ENCODE measurements at regions not wholly inside any gene's neighbourhood (a gene's known extent, or its start where the extent isn't known, plus 50 kb on each side); places are given as distances from the start of the nearest gene placed in this dataset.

- TF ChIP-seq CTCF (IDR thresholded peaks at IDR 0.05): no peak
- H3K27ac ChIP-seq: no peak overlapping the region
- no peaks in the 10 kb centered on the region for H3K36me3 ChIP-seq
- no peaks in the 10 kb centered on the region for H3K4me1 ChIP-seq (ENCODE audit: control insufficient read depth in 1 of 2, insufficient read depth in 1 of 2, low read depth in 1 of 2, low read length in 1 of 2)
- no peaks in the 10 kb centered on the region for H3K9me3 ChIP-seq
- no peak overlapping the region for H3K4me3 ChIP-seq (ENCODE audit: low read depth in 1 of 2, low read length in 1 of 2)
- no peaks in the 10 kb centered on the region for H3K27me3 ChIP-seq
These were observed 133.8 kb downstream of the VEGFA start for GRCh38 chr6:43903739-43904290.

GRCh38 chr6:43901733-43902230 is 131.8 kb downstream of the VEGFA start:
- H3K27ac ChIP-seq: no peak overlapping the region
- no peaks in the 10 kb centered on the region for H3K4me1 ChIP-seq (ENCODE audit: control insufficient read depth in 1 of 2, insufficient read depth in 1 of 2, low read depth in 1 of 2, low read length in 1 of 2)
- no peaks in the 10 kb centered on the region for H3K27me3 ChIP-seq
- no peaks in the 10 kb centered on the region for H3K36me3 ChIP-seq
- no peaks in the 10 kb centered on the region for H3K9me3 ChIP-seq
- no peak for TF ChIP-seq CTCF (IDR thresholded peaks at IDR 0.05)
- no peak overlapping the region for H3K4me3 ChIP-seq (ENCODE audit: low read depth in 1 of 2, low read length in 1 of 2)

DNA sequence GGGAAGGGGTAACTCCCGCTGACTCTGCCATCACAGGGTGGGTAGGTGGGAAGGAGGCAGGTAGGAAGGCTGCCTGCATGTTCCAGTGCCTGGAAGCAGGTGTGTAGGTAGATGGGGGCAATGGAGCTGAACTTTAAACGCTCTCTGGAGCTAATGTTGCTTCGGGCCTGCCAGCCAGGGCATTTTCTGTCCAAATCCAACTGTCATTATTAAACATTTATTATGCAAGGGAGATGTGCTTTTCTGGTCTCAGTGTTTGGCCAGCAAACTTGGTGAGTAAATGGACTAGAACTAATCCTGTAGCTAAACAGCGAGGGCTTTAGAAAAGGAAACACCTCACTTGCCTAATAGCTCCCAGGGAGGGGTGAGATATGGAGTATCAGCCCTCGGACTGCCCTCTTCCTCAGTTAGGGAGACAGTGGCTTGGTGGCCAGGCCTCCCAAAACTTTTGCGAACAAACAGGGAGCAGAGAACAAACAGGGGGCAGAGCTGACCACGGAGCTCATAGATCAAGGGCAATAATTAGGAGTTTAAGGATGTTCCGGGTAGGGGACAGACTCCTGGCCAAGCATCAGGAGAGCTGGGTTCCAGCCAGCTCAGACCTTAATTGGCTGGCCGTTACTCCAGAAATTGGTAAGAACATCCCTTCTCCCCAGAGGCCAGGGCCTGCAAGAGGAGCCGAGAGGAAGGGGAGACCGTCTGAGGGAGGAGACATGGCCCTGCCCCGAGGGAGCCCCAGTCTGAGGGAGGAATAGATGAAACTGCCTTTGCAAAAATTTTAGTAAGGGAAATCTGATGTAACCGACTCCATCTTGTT is 131.1 kb downstream of the VEGFA start:
- H3K36me3 ChIP-seq: no peaks in the 10 kb centered on the region
- no peaks in the 10 kb centered on the region for H3K4me1 ChIP-seq (ENCODE audit: control insufficient read depth in 1 of 2, insufficient read depth in 1 of 2, low read depth in 1 of 2, low read length in 1 of 2)
- H3K9me3 ChIP-seq: no peaks in the 10 kb centered on the region
- H3K27ac ChIP-seq: no peak overlapping the region
- no peak overlapping the region for H3K4me3 ChIP-seq (ENCODE audit: low read depth in 1 of 2, low read length in 1 of 2)
- no peaks in the 10 kb centered on the region for H3K27me3 ChIP-seq
- no peak for TF ChIP-seq CTCF (IDR thresholded peaks at IDR 0.05)

DNA sequence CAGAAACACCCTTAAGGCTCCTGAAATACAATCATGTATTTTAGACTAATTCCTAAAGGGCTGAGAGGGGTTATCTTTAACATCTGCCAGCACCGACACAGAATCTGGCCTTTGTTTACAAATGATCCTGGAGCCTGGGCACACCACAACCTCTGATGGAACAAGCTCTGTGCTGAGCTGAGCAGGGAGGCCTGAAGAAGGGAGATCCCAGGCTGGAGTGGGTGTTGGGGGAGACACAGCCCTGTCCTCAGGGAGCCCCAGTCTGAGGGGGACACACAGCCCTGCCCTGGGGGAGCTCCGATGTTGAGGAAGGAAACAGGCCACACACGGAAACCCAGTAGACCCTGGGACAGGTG is 130.5 kb downstream of the VEGFA start:
- Histone ChIP-seq H3K4me1 (ENCODE audit: control insufficient read depth in 1 of 2, insufficient read depth in 1 of 2, low read depth in 1 of 2, low read length in 1 of 2) (no peaks in the 10 kb centered on the region), H3K4me3 (ENCODE audit: low read depth in 1 of 2, low read length in 1 of 2) (no peak overlapping the region), H3K27ac (no peak overlapping the region), H3K9me3 (no peaks in the 10 kb centered on the region), H3K36me3 (no peaks in the 10 kb centered on the region), H3K27me3 (no peaks in the 10 kb centered on the region)
- TF ChIP-seq CTCF (IDR thresholded peaks at IDR 0.05): no peak

DNA sequence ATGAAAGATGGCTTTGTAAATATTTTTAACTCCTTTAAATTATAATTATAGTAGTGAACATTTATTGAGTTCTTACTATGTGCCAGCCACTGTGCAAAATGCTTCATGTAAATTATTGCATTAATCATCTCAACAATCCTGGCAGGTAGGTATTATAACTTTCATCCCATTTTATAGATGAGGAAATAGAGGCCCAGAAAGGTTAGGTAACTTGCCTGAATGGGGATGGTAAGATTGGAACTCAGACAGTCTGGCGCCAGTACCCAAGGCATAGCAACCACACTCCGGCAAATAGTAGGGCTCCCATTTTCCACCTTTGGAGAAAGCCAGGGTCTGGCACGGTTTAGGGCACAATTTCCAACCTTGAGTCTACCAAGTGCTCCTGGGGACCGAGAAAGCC is 129.8 kb downstream of the VEGFA start:
- H3K4me1 ChIP-seq (ENCODE audit: control insufficient read depth in 1 of 2, insufficient read depth in 1 of 2, low read depth in 1 of 2, low read length in 1 of 2): no peaks in the 10 kb centered on the region
- no peak overlapping the region for H3K27ac ChIP-seq
- no peaks in the 10 kb centered on the region for H3K27me3 ChIP-seq
- H3K4me3 ChIP-seq (ENCODE audit: low read depth in 1 of 2, low read length in 1 of 2): no peak overlapping the region
- H3K36me3 ChIP-seq: no peaks in the 10 kb centered on the region
- TF ChIP-seq CTCF (IDR thresholded peaks at IDR 0.05): no peak
- H3K9me3 ChIP-seq: no peaks in the 10 kb centered on the region

All from neutrophil (primary cell).